Trophoblast cell (in vitro differentiated cells and primary cell): ENCODE measurements at regions not wholly inside any gene's neighbourhood (a gene's known extent, or its start where the extent isn't known, plus 50 kb on each side); places are given as distances from the start of the nearest gene placed in this dataset.

Experiments used
- DNase-seq, 2 donors: peaks; one replicate each; pipeline ENCODE4 v3.0.0-alpha.2; 2016
- H2AFZ ChIP-seq: 2 replicates; pipeline ENCODE4 v1.6.1; 2013; ENCODE audit warnings: low read length, moderate library complexity, mild to moderate bottlenecking; ENCODE audit not compliant: insufficient read depth, poor library complexity
- H2AK5ac ChIP-seq: 2 replicates; pipeline ENCODE4 v1.6.1; 2013; ENCODE audit warnings: mild to moderate bottlenecking, low read length
- H2BK120ac ChIP-seq: 2 replicates; pipeline ENCODE4 v1.6.1; 2013; ENCODE audit warnings: low read length, mild to moderate bottlenecking, moderate library complexity; ENCODE audit not compliant: insufficient read depth, poor library complexity
- H2BK12ac ChIP-seq: 2 replicates; pipeline ENCODE4 v1.6.1; 2013; ENCODE audit warnings: mild to moderate bottlenecking, low read length, moderate library complexity
- H2BK5ac ChIP-seq: 2 replicates; pipeline ENCODE4 v1.6.1; 2013; ENCODE audit warnings: low read length, low read depth, moderate library complexity, mild to moderate bottlenecking; ENCODE audit not compliant: poor library complexity
- H3K14ac ChIP-seq: 2 replicates; pipeline ENCODE4 v1.6.1; 2013; ENCODE audit warnings: mild to moderate bottlenecking, low read length
- H3K18ac ChIP-seq: 2 replicates; pipeline ENCODE4 v1.6.1; 2013; ENCODE audit warnings: mild to moderate bottlenecking, low read length
- H3K23ac ChIP-seq: 2 replicates; pipeline ENCODE4 v1.6.1; 2013; ENCODE audit warnings: low read length
- H3K27ac ChIP-seq: 2 replicates; pipeline ENCODE4 v1.5.1; 2013; ENCODE audit warnings: low read depth, mild to moderate bottlenecking, inconsistent platforms, low read length, moderate library complexity
- H3K27me3 ChIP-seq: 2 replicates; pipeline ENCODE4 v1.6.1; 2013; ENCODE audit warnings: inconsistent platforms, mild to moderate bottlenecking, low read length, moderate library complexity; ENCODE audit not compliant: insufficient read depth
- H3K36me3 ChIP-seq, 2 experiments: 1 replicate in 1 of 2; 2 replicates in 1 of 2; pipeline ENCODE4 v1.6.1; 2013; ENCODE audit warnings: low read length in 2 of 2, mild to moderate bottlenecking in 2 of 2, moderate library complexity in 1 of 2; ENCODE audit not compliant: insufficient read depth in 2 of 2, control insufficient read depth in 1 of 2
- H3K4ac ChIP-seq: 2 replicates; pipeline ENCODE4 v1.6.1; 2013; ENCODE audit warnings: low read depth, mild to moderate bottlenecking, low read length, moderate library complexity
- H3K4me1 ChIP-seq, 2 experiments: 1 replicate in 1 of 2; 2 replicates in 1 of 2; pipeline ENCODE4 v1.6.1; 2013; ENCODE audit warnings: low read length in 2 of 2, mild to moderate bottlenecking in 2 of 2, moderate library complexity in 1 of 2; ENCODE audit not compliant: insufficient read depth in 2 of 2, control insufficient read depth in 1 of 2
- H3K4me2 ChIP-seq: 2 replicates; pipeline ENCODE4 v1.6.1; 2013; ENCODE audit warnings: inconsistent platforms, mild to moderate bottlenecking, low read length, moderate library complexity
- H3K4me3 ChIP-seq: 2 replicates; pipeline ENCODE4 v1.5.1; 2013; ENCODE audit warnings: mild to moderate bottlenecking, low read depth, low read length, inconsistent platforms
- H3K79me1 ChIP-seq: one replicate; pipeline ENCODE4 v1.6.1; 2013; ENCODE audit warnings: low read length
- H3K79me2 ChIP-seq: 2 replicates; pipeline ENCODE4 v1.6.1; 2013; ENCODE audit warnings: low read length, mild to moderate bottlenecking; ENCODE audit not compliant: control insufficient read depth, insufficient read depth, poor library complexity
- H3K9ac ChIP-seq: 2 replicates; pipeline ENCODE4 v1.6.1; 2013; ENCODE audit warnings: mild to moderate bottlenecking, low read length
- H3K9me3 ChIP-seq: 2 replicates; pipeline ENCODE4 v1.6.1; 2013; ENCODE audit warnings: low read depth, mild to moderate bottlenecking, control low read depth, inconsistent platforms, low read length; ENCODE audit not compliant: insufficient read depth
- H4K12ac ChIP-seq: 2 replicates; pipeline ENCODE4 v1.6.1; 2013; ENCODE audit warnings: low read depth, mild to moderate bottlenecking, low read length, moderate library complexity
- H4K8ac ChIP-seq: 2 replicates; pipeline ENCODE4 v1.6.1; 2013; ENCODE audit warnings: low read depth, mild to moderate bottlenecking, low read length, moderate library complexity
- H4K91ac ChIP-seq: one replicate; pipeline ENCODE4 v1.6.1; 2013; ENCODE audit warnings: low read depth, mild to moderate bottlenecking, low read length, moderate library complexity
- WGBS: extraction: QIAGEN DNeasy Blood & Tissue Kit; methylation state at CpG from one replicate; pipeline ENCODE4 v1.1.7; 2013; ENCODE audit warnings: missing lambda C conversion rate; ENCODE audit not compliant: insufficient read length, insufficient coverage; ENCODE audit errors: extremely low coverage; 5-methylcytosine and 5-hydroxymethylcytosine counted together

DNA sequence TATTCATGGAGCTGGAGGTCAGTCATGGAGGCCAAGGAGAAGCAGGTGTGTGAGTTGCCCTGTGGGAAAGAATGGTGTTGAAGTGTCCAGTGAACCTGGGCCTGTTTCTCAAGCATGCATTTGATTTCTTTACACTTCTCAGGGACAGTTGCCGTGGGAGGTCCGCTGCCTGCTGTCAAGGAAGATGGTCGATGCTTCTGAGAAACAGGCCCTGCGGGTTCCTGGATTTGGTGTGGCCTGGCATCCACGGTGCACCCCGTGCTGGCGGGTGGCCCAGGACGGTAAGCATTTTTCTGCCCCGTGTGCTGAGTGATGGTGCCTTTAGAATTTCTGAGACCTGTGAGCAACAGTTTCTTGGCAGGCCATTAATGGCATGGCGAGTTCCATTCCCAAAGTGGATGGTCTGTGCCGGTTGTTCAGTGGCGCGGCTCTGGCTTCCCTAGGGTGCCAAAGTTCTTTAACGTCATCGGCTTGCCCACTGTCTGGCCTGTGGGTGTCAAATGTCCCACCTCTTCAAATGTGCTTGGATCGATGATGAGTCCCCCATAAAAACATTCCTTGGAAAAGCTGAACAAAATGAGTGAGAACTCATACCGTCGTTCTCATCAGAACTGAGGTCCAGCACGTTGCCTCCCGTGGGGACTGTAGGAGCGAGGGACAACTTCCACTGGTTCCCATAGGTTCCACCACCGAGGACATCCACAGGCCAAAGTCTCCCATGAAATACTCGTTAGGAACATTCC is 107.2 kb downstream of the SNRPN start:
- Histone ChIP-seq H2BK120ac (no peak overlapping the region), H4K12ac (no peak overlapping the region), H3K9ac (no peak overlapping the region), H3K4ac (no peak overlapping the region), H3K36me3 (peaks cover 100% of the 10 kb centered on the region in 2 experiments), H3K9me3 (peaks cover 99% of the 10 kb centered on the region), H3K4me3 (no peak overlapping the region), H2BK5ac (no peak overlapping the region), H2AK5ac (no peak overlapping the region), H2AFZ (no peak overlapping the region), H3K79me2 (no peaks in the 10 kb centered on the region), H3K23ac (no peak overlapping the region), H3K4me2 (no peak overlapping the region), H3K18ac (no peak overlapping the region), H3K14ac (no peak overlapping the region), H3K4me1 (no peaks in the 10 kb centered on the region), H2BK12ac (no peak overlapping the region), H4K91ac (no peak overlapping the region), H3K79me1 (no peaks in the 10 kb centered on the region), H4K8ac (no peak overlapping the region), H3K27me3 (no peaks in the 10 kb centered on the region), H3K27ac (no peak overlapping the region)
- WGBS: no CpG with 5 or more reads among the region's 23 CpGs
- no peak for DNase-seq

DNA sequence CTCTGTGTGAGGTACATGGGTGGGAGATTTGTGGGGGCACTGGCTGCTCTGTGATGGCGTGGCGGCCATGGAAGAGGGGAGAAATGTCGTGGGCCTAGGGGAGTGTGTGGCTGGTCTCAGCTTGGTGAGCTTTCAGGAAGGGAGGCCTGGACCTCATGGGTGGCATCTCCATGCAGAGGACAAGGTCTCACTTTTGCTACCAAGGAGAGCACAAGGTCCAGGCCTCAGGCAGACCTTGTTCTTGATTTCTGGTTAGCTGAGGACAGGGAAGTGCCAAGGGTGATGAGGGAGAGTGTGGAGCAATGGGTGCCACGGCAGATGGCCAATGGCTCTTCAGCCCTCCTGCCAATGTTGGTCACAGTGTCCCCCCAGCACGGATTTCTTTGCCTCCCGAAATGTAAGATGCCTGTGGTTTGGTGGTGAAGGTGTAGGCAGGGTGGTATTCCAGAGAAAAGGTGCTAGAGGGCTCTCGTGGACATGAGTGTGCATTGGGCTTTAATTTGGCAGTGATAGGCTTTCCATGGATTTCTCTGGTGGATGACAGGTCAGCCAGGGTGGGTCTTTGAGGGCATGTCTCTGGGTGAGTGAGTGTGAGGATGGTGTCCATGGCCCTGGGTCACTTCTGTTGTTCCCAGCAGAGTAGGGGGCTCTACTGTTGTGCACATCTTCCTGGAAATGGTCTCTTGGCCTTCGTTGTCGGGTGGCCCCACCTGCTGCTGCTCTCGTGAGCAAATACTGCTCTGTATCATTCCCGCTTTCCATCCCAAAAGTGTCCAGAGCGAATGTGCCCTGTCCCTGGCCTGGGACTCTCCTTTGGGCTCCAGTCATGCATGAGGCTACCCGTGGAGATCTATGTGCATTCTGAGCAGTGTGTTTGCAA is 108.0 kb downstream of the SNRPN start:
- H3K4ac ChIP-seq: no peak overlapping the region
- no peaks in the 10 kb centered on the region for H3K4me1 ChIP-seq
- H3K9ac ChIP-seq: no peak overlapping the region
- no peak overlapping the region for H3K4me2 ChIP-seq
- H3K79me1 ChIP-seq: no peaks in the 10 kb centered on the region
- H4K12ac ChIP-seq: no peak overlapping the region
- H3K14ac ChIP-seq: no peak overlapping the region
- H4K91ac ChIP-seq: no peak overlapping the region
- no peak overlapping the region for H2BK120ac ChIP-seq
- no peaks in the 10 kb centered on the region for H3K27me3 ChIP-seq
- no peak overlapping the region for H3K18ac ChIP-seq
- no peak overlapping the region for H3K23ac ChIP-seq
- no peak overlapping the region for H2BK5ac ChIP-seq
- DNase-seq: no peak
- no peak overlapping the region for H4K8ac ChIP-seq
- peaks cover 98% of the 10 kb centered on the region for H3K9me3 ChIP-seq
- peak overlapping the region; percentile 25 for H3K4me3 ChIP-seq
- no peak overlapping the region for H3K27ac ChIP-seq
- no peak overlapping the region for H2AK5ac ChIP-seq
- H2BK12ac ChIP-seq: no peak overlapping the region
- H2AFZ ChIP-seq: no peak overlapping the region
- H3K79me2 ChIP-seq: no peaks in the 10 kb centered on the region
- H3K36me3 ChIP-seq: peaks cover 100% of the 10 kb centered on the region in 2 experiments
- WGBS: no CpG with 5 or more reads among the region's 13 CpGs

DNA sequence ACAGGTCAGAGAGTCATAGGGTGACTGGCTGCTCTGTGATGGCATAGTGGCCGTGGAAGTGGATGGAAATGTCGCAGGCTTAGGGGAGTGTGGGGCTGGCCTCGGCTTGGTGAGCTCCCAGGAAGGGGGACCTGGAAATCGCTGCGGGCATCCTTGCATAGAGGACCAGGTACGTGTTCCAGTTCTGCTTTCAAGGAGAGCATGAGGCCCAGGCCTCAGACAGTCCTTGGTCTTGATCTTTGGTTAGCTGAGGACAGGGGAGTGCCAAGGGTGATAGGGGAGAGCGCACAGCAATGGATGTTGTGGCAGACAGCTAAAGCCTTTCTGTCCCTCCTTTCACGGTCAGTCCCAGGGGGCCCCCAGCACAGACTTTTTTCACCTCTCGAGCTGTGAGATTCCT is 110.5 kb downstream of the SNRPN start:
- no peak for DNase-seq
- Histone ChIP-seq H3K9ac (no peak overlapping the region), H3K4me2 (no peak overlapping the region), H3K27me3 (no peaks in the 10 kb centered on the region), H3K4me1 (no peaks in the 10 kb centered on the region), H3K4me3 (no peak overlapping the region), H4K12ac (no peak overlapping the region), H2AK5ac (no peak overlapping the region), H2BK120ac (no peak overlapping the region), H3K36me3 (peaks cover 100% of the 10 kb centered on the region in 2 experiments), H3K79me1 (no peaks in the 10 kb centered on the region), H3K9me3 (peaks cover 99% of the 10 kb centered on the region), H2BK5ac (no peak overlapping the region), H3K14ac (no peak overlapping the region), H2AFZ (no peak overlapping the region), H3K79me2 (no peaks in the 10 kb centered on the region), H3K4ac (no peak overlapping the region), H3K23ac (no peak overlapping the region), H3K18ac (no peak overlapping the region), H4K8ac (no peak overlapping the region), H4K91ac (no peak overlapping the region), H2BK12ac (no peak overlapping the region), H3K27ac (no peak overlapping the region)
- WGBS: no CpG with 5 or more reads among the region's 9 CpGs

DNA sequence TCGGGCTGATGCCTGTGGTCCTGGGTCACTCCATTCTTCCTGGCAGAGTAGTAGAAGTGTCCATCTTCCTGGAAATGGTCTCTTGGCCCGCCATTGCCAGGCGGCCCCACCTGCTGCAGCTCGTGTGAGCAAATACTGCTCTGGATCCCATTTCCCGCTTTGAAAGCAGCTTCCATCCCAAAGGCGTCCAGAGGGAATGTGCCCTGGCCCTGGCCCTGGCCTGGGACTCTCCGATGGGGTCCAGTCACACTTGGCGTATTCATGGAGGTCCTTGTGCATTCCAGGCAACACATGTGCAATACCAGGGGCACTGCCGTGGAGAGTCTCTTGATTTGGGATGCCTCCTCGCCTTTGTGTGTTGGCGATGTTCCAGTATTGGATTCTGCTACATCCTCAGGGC is 111.1 kb downstream of the SNRPN start:
- H3K27ac ChIP-seq: no peak overlapping the region
- no peak overlapping the region for H3K9ac ChIP-seq
- H3K79me2 ChIP-seq: no peaks in the 10 kb centered on the region
- no peak overlapping the region for H3K4ac ChIP-seq
- H3K79me1 ChIP-seq: no peaks in the 10 kb centered on the region
- no peaks in the 10 kb centered on the region for H3K27me3 ChIP-seq
- no CpG with 5 or more reads among the region's 11 CpGs for WGBS
- H2AK5ac ChIP-seq: no peak overlapping the region
- no peak overlapping the region for H3K4me3 ChIP-seq
- no peak overlapping the region for H2AFZ ChIP-seq
- peaks cover 99% of the 10 kb centered on the region for H3K9me3 ChIP-seq
- no peak overlapping the region for H3K14ac ChIP-seq
- H3K4me2 ChIP-seq: no peak overlapping the region
- H2BK120ac ChIP-seq: no peak overlapping the region
- DNase-seq: no peak
- peaks cover 100% of the 10 kb centered on the region in 2 experiments for H3K36me3 ChIP-seq
- no peak overlapping the region for H4K91ac ChIP-seq
- H2BK12ac ChIP-seq: no peak overlapping the region
- H4K8ac ChIP-seq: no peak overlapping the region
- H3K18ac ChIP-seq: no peak overlapping the region
- H4K12ac ChIP-seq: no peak overlapping the region
- no peak overlapping the region for H3K23ac ChIP-seq
- no peak overlapping the region for H2BK5ac ChIP-seq
- no peaks in the 10 kb centered on the region for H3K4me1 ChIP-seq
